CD4-positive, alpha-beta T cell (primary cell): ENCODE measurements at regions not wholly inside any gene's neighbourhood (a gene's known extent, or its start where the extent isn't known, plus 50 kb on each side); places are given as distances from the start of the nearest gene placed in this dataset.
"Not testable (repeated sequence)": the region's sequence is repeated elsewhere in the genome, so short reads cannot be mapped to it uniquely, and the experiment has no call there.

ENCODE experiments used
- ATAC-seq: fragments of 200-7000 bp; cut with Tn5 transposase; one replicate; pipeline ENCODE4 v1.10.0; 2022; ENCODE audit warnings: mild to moderate bottlenecking; ENCODE audit not compliant: poor library complexity
- CTCF ChIA-PET: fragments of 350-600 bp; sonication (Branson Sonifier 250); formaldehyde crosslinking; loops from one replicate; lab custom pipeline; 2021; ENCODE audit warnings: antibody characterized with exemption, inconsistent platforms; lab: Charles Lee
- POLR2A ChIA-PET: fragments of 350-600 bp; sonication (Branson Sonifier 250); formaldehyde crosslinking; loops from one replicate; lab custom pipeline; 2021; ENCODE audit warnings: antibody characterized with exemption, inconsistent platforms; lab: Charles Lee
- DNase-seq, 14 experiments: peaks; one replicate each; pipeline ENCODE4 v3.0.0-alpha.2; 2013 to 2020; ENCODE audit warnings: mixed read lengths in 2 of 14
- H3K27ac ChIP-seq, 2 donors: one replicate each; pipeline versions ENCODE4 v1.5.1 to v1.7.0; 2013; ENCODE audit warnings: low read length in 2 of 2, low read depth in 1 of 2, mild to moderate bottlenecking in 1 of 2
- H3K27me3 ChIP-seq, 2 experiments: 1 replicate in 1 of 2; 2 replicates in 1 of 2; pipeline versions ENCODE4 v1.6.1 to v1.7.0; 2013; ENCODE audit warnings: low read length in 2 of 2, control low read depth in 1 of 2, mild to moderate bottlenecking in 1 of 2, moderate library complexity in 1 of 2; ENCODE audit not compliant: insufficient read depth in 2 of 2, control insufficient read depth in 1 of 2
- H3K36me3 ChIP-seq: one replicate; pipeline ENCODE4 v1.6.1; 2013; ENCODE audit warnings: low read length, control low read depth; ENCODE audit not compliant: insufficient read depth
- H3K4me1 ChIP-seq: one replicate; pipeline ENCODE4 v1.6.1; 2013; ENCODE audit warnings: low read length, control low read depth; ENCODE audit not compliant: insufficient read depth
- H3K4me3 ChIP-seq: one replicate; pipeline ENCODE4 v1.5.1; 2013; ENCODE audit warnings: mild to moderate bottlenecking, low read length, moderate library complexity
- H3K9me3 ChIP-seq, 2 experiments: 1 replicate in 1 of 2; 2 replicates in 1 of 2; pipeline versions ENCODE4 v1.6.1 to v1.7.0; 2013; ENCODE audit warnings: low read length in 2 of 2, mild to moderate bottlenecking in 2 of 2, control low read depth in 1 of 2, moderate library complexity in 1 of 2; ENCODE audit not compliant: control insufficient read depth in 1 of 2, insufficient read depth in 1 of 2
- H3K27ac Mint-ChIP-seq: one replicate; pipeline ENCODE4 v1.8.0; 2020; ENCODE audit warnings: mixed read lengths
- H3K27me3 Mint-ChIP-seq: one replicate; pipeline ENCODE4 v1.8.0; 2021; ENCODE audit warnings: mixed read lengths
- H3K36me3 Mint-ChIP-seq: one replicate; pipeline ENCODE4 v1.8.0; 2021; ENCODE audit warnings: low read depth, mixed read lengths
- H3K4me1 Mint-ChIP-seq: one replicate; pipeline ENCODE4 v1.8.0; 2021; ENCODE audit warnings: low read depth, mixed read lengths
- H3K4me3 Mint-ChIP-seq: one replicate; pipeline ENCODE4 v1.8.0; 2020; ENCODE audit warnings: mild to moderate bottlenecking, mixed read lengths
- H3K9me3 Mint-ChIP-seq: one replicate; pipeline ENCODE4 v1.8.0; 2020; ENCODE audit warnings: mixed read lengths
- intact Hi-C, 2 experiments: fragments of 100-400 bp; cut with DNase I in 1 of 2; cut with micrococcal nuclease in 1 of 2; formaldehyde crosslinking; loops; one replicate each; pipeline versions ENCODE4 v1.15.1 to v1.9.0; 2023 to 2025; cut with DNase I, micrococcal nuclease
- TF ChIP-seq, protein P1 (sequence below): fragments of 200-600 bp; IDR thresholded peaks from one replicate; pipeline ENCODE4 v1.8.0; 2022; ENCODE audit warnings: antibody characterized with exemption, mild to moderate bottlenecking

DNA sequence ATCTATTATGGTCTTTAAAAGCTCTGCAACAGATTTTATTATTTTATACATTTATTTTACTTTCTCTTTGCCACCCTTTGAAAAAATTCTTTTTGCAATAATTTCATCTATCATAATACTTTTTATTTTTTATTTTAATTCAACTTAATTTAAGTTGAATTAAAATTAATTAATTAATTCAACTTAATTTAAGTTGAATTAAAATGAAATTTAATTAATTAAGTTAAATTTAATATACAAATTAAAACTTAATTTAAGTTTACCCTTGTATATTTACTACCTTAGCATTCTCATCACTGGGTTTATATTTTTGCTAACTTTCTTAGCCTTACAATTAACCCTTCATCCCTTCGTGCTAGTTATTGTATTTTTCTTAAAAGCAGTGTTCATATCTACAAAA, 301.4 kb downstream of the SLITRK5 start:
- Histone ChIP-seq H3K27me3 (no peaks in the 10 kb centered on the region), H3K4me1 (no peaks in the 10 kb centered on the region), H3K27ac (no peak overlapping the region), H3K9me3 (peaks cover 0 to 10% of the 10 kb centered on the region in 2 experiments), H3K4me3 (no peak overlapping the region), H3K36me3 (no peaks in the 10 kb centered on the region)
- Mint-ChIP-seq H3K27me3 (no peaks in the 10 kb centered on the region), H3K27ac (no peak overlapping the region), H3K4me1 (no peaks in the 10 kb centered on the region), H3K36me3 (no peaks in the 10 kb centered on the region), H3K9me3 (peaks cover 2% of the 10 kb centered on the region), H3K4me3 (no peak overlapping the region)
- ChIA-PET CTCF (no interaction called here), POLR2A (no interaction called here)
- DNase-seq: no peak
- intact Hi-C loops: no loop called here
- TF ChIP-seq, protein P1, sequence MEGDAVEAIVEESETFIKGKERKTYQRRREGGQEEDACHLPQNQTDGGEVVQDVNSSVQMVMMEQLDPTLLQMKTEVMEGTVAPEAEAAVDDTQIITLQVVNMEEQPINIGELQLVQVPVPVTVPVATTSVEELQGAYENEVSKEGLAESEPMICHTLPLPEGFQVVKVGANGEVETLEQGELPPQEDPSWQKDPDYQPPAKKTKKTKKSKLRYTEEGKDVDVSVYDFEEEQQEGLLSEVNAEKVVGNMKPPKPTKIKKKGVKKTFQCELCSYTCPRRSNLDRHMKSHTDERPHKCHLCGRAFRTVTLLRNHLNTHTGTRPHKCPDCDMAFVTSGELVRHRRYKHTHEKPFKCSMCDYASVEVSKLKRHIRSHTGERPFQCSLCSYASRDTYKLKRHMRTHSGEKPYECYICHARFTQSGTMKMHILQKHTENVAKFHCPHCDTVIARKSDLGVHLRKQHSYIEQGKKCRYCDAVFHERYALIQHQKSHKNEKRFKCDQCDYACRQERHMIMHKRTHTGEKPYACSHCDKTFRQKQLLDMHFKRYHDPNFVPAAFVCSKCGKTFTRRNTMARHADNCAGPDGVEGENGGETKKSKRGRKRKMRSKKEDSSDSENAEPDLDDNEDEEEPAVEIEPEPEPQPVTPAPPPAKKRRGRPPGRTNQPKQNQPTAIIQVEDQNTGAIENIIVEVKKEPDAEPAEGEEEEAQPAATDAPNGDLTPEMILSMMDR: no peak
- ATAC-seq: no peak

DNA sequence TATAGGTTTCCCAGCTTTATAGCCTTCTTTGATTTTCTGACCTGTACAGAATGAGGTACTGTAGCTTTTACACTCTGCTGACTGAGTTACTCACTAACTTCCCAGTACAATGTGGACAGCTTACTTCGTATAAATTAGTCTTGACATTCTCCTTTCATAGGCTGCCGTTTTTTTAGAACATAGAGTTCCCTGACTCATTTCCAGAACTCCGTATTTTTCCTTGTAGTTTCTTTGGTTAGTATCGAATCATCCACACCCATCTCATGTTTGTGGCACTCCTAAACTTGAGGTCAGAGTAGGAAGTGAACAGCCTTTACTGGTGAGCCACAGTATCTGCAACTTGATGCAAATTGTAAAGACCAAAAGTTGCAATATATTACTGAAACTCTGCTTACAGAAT, 303.9 kb downstream of the SLITRK5 start:
- Histone ChIP-seq H3K4me3 (no peak overlapping the region), H3K27me3 (no peaks in the 10 kb centered on the region), H3K27ac (no peak overlapping the region), H3K4me1 (no peaks in the 10 kb centered on the region), H3K9me3 (peaks cover 0 to 9% of the 10 kb centered on the region in 2 experiments), H3K36me3 (no peaks in the 10 kb centered on the region)
- H3K9me3 Mint-ChIP-seq: peaks cover 2% of the 10 kb centered on the region
- no peaks in the 10 kb centered on the region for H3K4me1 Mint-ChIP-seq
- POLR2A ChIA-PET: no interaction called here
- no peak overlapping the region for H3K27ac Mint-ChIP-seq
- H3K4me3 Mint-ChIP-seq: no peak overlapping the region
- CTCF ChIA-PET: no interaction called here
- ATAC-seq: no peak
- TF ChIP-seq, protein P1: no peak
- DNase-seq: no peak
- H3K36me3 Mint-ChIP-seq: no peaks in the 10 kb centered on the region
- no peaks in the 10 kb centered on the region for H3K27me3 Mint-ChIP-seq
- intact Hi-C loops: no loop called here

DNA sequence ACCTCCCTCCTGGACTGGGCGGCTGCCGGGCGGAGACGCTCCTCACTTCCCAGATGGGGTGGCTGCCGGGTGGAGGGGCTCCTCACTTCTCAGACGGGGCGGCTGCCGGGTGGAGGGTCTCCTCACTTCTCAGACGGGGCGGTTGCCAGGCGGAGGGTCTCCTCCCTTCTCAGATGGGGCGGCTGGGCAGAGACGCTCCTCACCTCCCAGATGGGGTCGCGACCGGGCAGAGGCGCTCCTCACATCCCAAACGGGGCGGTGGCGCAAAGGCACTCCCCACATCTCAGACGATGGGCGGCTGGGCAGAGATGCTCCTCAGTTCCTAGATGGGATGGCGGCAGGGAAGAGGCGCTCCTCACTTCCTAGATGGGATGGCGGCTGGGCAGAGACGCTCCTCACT, 305.5 kb downstream of the SLITRK5 start:
- H3K27me3 Mint-ChIP-seq, H3K27ac ChIP-seq, DNase-seq, H3K9me3 ChIP-seq, H3K9me3 Mint-ChIP-seq, H3K36me3 ChIP-seq, H3K4me3 Mint-ChIP-seq, POLR2A ChIA-PET, intact Hi-C loops, H3K4me1 ChIP-seq, CTCF ChIA-PET, H3K27me3 ChIP-seq, H3K27ac Mint-ChIP-seq, H3K4me3 ChIP-seq, ATAC-seq, H3K4me1 Mint-ChIP-seq, H3K36me3 Mint-ChIP-seq: not testable (repeated sequence)

DNA sequence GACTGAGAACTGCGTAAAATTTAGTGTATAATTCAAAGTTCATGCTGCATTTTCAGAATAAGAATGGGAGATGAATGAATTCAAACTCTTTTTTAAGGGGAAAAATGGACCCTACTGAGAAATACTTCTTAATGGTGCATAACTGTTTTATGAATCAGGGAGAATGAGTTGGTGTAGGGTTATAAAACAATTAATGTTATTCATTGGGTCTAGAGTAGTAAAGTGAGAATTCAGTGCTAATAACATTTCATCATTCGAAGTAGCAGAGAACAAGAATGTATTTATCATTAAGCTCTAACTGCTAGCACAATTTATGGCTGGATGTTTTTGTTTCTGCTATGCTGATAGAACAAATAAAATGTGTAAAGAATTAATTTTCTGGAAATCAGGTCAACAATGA, 310.2 kb downstream of the SLITRK5 start:
- Histone ChIP-seq H3K4me1 (no peaks in the 10 kb centered on the region), H3K4me3 (no peak overlapping the region), H3K27ac (no peak overlapping the region), H3K27me3 (no peaks in the 10 kb centered on the region), H3K36me3 (no peaks in the 10 kb centered on the region), H3K9me3 (peaks cover 0 to 9% of the 10 kb centered on the region in 2 experiments)
- ATAC-seq (no peak), DNase-seq (no peak)
- H3K4me1 Mint-ChIP-seq: no peaks in the 10 kb centered on the region
- H3K27ac Mint-ChIP-seq: no peak overlapping the region
- intact Hi-C loops: no loop called here
- no peak overlapping the region for H3K4me3 Mint-ChIP-seq
- no peaks in the 10 kb centered on the region for H3K27me3 Mint-ChIP-seq
- no peaks in the 10 kb centered on the region for H3K9me3 Mint-ChIP-seq
- CTCF ChIA-PET: no interaction called here
- no peaks in the 10 kb centered on the region for H3K36me3 Mint-ChIP-seq
- TF ChIP-seq, protein P1: no peak
- POLR2A ChIA-PET: no interaction called here
